Caco-2 (cell line): ENCODE measurements at regions not wholly inside any gene's neighbourhood (a gene's known extent, or its start where the extent isn't known, plus 50 kb on each side); places are given as distances from the start of the nearest gene placed in this dataset.
A peak's percentile ranks its signal among the peaks of the same experiment; 100 is the strongest.

Experiments used
- BruUV-seq: library from RNA; stranded (reverse); fragments of 400-500 nt; replicated peaks from 2 replicates; lab custom pipeline; 2021; lab: Mats Ljungman, UMichigan
- CTCF ChIA-PET: fragments of 300-600 bp; sonication (Branson Sonifier 250); formaldehyde crosslinking; loops from one replicate; lab custom pipeline; 2022; ENCODE audit warnings: antibody characterized with exemption; lab: Charles Lee
- POLR2A ChIA-PET: fragments of 300-600 bp; sonication (Branson Sonifier 250); formaldehyde crosslinking; loops from one replicate; lab custom pipeline; 2022; ENCODE audit warnings: antibody characterized with exemption; lab: Charles Lee
- DNase-seq, 2 experiments: peaks; one replicate each; pipeline versions ENCODE4 v3.0.0 to v3.0.0-alpha.2; 2020 to 2022
- H3K27me3 ChIP-seq: replicated peaks from 2 replicates; pipeline ENCODE4 v1.6.0; 2011; ENCODE audit warnings: low read length; ENCODE audit not compliant: control insufficient read depth, insufficient read depth
- H3K36me3 ChIP-seq: 2 replicates; pipeline ENCODE4 v1.5.1; 2011; ENCODE audit warnings: low read length; ENCODE audit not compliant: control insufficient read depth, insufficient read depth
- H3K4me1 ChIP-seq: fragments of 250-450 bp; sonication (Bioruptor Pico); 2 replicates; pipeline ENCODE4 v1.5.1; 2020; ENCODE audit warnings: mild to moderate bottlenecking
- H3K4me3 ChIP-seq: 2 replicates; pipeline ENCODE4 v1.5.1; 2011; ENCODE audit warnings: low read depth, mild to moderate bottlenecking, control low read depth, low read length
- H3K9me3 ChIP-seq: fragments of 250-450 bp; sonication (Bioruptor Pico); 2 replicates; pipeline ENCODE4 v1.5.1; 2020; ENCODE audit warnings: mild to moderate bottlenecking, moderate library complexity
- H3K27ac Mint-ChIP-seq: one replicate; pipeline ENCODE4 v1.8.0; 2022; ENCODE audit warnings: mixed read lengths; ENCODE audit not compliant: unreplicated experiment
- H3K27me3 Mint-ChIP-seq: one replicate; pipeline ENCODE4 v1.8.0; 2022; ENCODE audit warnings: mixed read lengths; ENCODE audit not compliant: insufficient read depth, unreplicated experiment
- H3K36me3 Mint-ChIP-seq: one replicate; pipeline ENCODE4 v1.8.0; 2022; ENCODE audit warnings: mild to moderate bottlenecking, mixed read lengths; ENCODE audit not compliant: insufficient read depth, unreplicated experiment
- H3K4me1 Mint-ChIP-seq: one replicate; pipeline ENCODE4 v1.8.0; 2022; ENCODE audit warnings: low read depth, mixed read lengths; ENCODE audit not compliant: unreplicated experiment
- H3K4me3 Mint-ChIP-seq: one replicate; pipeline ENCODE4 v1.8.0; 2022; ENCODE audit warnings: mild to moderate bottlenecking, moderate library complexity, mixed read lengths; ENCODE audit not compliant: unreplicated experiment
- H3K9me3 Mint-ChIP-seq: one replicate; pipeline ENCODE4 v1.8.0; 2022; ENCODE audit warnings: mixed read lengths; ENCODE audit not compliant: unreplicated experiment
- CTCF ChIP-seq, 2 experiments: fragments of 200-600 bp in 1 of 2; IDR thresholded peaks; 1 replicate in 1 of 2; 2 replicates in 1 of 2; pipeline versions ENCODE4 v1.5.1 to v1.8.0; 2011 to 2022; ENCODE audit warnings: antibody characterized with exemption in 1 of 2, control low read depth in 1 of 2, inconsistent platforms in 1 of 2, low read depth in 1 of 2, low read length in 1 of 2, mild to moderate bottlenecking in 1 of 2, moderate library complexity in 1 of 2; ENCODE audit not compliant: insufficient read depth in 1 of 2, severe bottlenecking in 1 of 2, unreplicated experiment in 1 of 2
- intact Hi-C: fragments of 100-400 bp; cut with micrococcal nuclease; formaldehyde crosslinking; loops from one replicate; pipeline ENCODE4 v1.10.0; 2022; ENCODE audit not compliant: unreplicated experiment

DNA sequence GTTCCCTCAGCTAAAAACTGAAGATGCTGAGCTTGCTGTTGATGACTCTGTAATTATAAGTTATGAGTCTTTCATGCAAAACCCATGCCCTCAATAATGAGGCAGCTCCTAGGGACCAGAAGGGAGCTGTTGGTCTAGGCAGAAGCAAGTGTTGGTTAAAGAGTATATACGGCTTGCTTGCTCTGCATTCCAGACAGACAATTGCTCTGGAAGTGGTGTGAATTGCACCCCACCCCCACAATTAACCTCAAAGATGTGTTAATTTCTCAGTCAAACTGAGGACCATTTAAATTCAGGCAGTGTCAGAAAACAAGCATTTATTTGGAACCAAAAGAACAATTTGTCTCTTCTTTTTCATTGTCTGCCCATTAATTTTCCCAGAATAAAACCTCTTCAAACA, 163.5 kb upstream of the EOMES start:
- CTCF ChIA-PET: interaction anchor here (1.4 kb wide), 1 partner anchor 174 kb away, joined by 3 read pairs; no protein-coding TSS in a partner anchor
- H3K27ac Mint-ChIP-seq: no peak overlapping the region
- H3K36me3 Mint-ChIP-seq: no peaks in the 10 kb centered on the region
- no peaks in the 10 kb centered on the region for H3K4me1 Mint-ChIP-seq
- no peaks in the 10 kb centered on the region for H3K4me1 ChIP-seq
- H3K36me3 ChIP-seq: no peaks in the 10 kb centered on the region
- no peak overlapping the region for H3K4me3 ChIP-seq
- H3K9me3 ChIP-seq: no peaks in the 10 kb centered on the region
- no TSS peak for BruUV-seq
- H3K27me3 ChIP-seq: no peaks in the 10 kb centered on the region
- POLR2A ChIA-PET: no interaction called here
- no peak overlapping the region for H3K4me3 Mint-ChIP-seq
- intact Hi-C loops: no loop called here
- no peaks in the 10 kb centered on the region for H3K9me3 Mint-ChIP-seq
- no peak for TF ChIP-seq CTCF (IDR thresholded peaks at IDR 0.05; ENCODE audit: insufficient read depth in 1 of 2, low read depth in 1 of 2, low read length in 1 of 2, severe bottlenecking in 1 of 2, unreplicated experiment in 1 of 2)
- peaks cover 3% of the 10 kb centered on the region for H3K27me3 Mint-ChIP-seq
- no peak for DNase-seq

DNA sequence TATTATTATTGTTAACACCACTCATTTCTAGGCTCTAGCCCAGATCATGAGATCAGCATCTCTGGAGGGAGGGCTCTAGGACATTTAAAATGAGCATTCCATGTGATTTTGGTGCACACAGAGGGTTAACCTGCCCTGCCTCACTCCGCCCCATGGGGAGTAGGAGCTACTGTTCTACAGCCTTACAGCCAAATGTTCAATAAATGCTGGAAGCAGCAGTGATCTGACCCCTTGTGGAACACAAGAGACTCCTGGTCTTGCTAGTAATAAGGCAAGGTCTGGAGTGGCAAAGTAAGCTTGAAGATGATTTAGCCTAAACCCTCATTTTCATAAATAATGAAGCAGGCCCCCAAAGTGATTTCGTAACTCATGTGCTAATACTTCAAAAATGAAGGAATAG, 166.4 kb upstream of the EOMES start:
- TF ChIP-seq CTCF (IDR thresholded peaks at IDR 0.05; ENCODE audit: insufficient read depth in 1 of 2, low read depth in 1 of 2, low read length in 1 of 2, severe bottlenecking in 1 of 2, unreplicated experiment in 1 of 2): peak in 1 of 2 experiments; percentile 14
- Histone ChIP-seq H3K27me3 (no peaks in the 10 kb centered on the region), H3K4me3 (no peak overlapping the region), H3K9me3 (no peaks in the 10 kb centered on the region), H3K36me3 (no peaks in the 10 kb centered on the region), H3K4me1 (no peaks in the 10 kb centered on the region)
- intact Hi-C loops: loop anchor here (2.0 kb wide), 1 partner anchor 176 kb away; no protein-coding TSS in a partner anchor
- ChIA-PET CTCF (interaction anchor here (0.5 to 1.1 kb wide), 2 partner anchors 166 to 177 kb away, joined by 3 to 9 read pairs; partner anchors contain the start of gene EOMES), POLR2A (no interaction called here)
- Mint-ChIP-seq H3K4me3 (no peak overlapping the region), H3K27me3 (no peaks in the 10 kb centered on the region), H3K36me3 (no peaks in the 10 kb centered on the region), H3K4me1 (no peaks in the 10 kb centered on the region), H3K9me3 (no peaks in the 10 kb centered on the region), H3K27ac (no peak overlapping the region)
- peak in 1 of 2 experiments; percentile 2 for DNase-seq
- no TSS peak for BruUV-seq

DNA sequence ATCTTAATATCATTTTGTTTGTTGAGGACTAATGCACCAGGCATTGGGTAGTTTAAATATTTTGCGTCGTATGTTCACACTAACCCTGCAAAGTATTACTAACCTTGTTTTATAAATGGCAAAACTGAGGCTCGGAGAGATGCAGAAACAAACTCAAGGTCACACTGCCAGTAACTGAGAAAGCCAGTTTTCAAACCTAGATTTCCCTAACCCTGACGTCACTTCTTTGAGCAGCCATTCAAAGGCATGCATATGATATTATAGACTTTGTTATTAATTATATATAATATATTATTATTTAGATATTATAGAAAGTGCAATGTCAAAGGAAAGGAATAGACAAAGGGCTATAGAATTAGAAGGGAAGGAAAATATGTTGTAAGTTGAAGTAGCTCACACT, 167.6 kb upstream of the EOMES start:
- no peak for DNase-seq
- no peaks in the 10 kb centered on the region for H3K9me3 ChIP-seq
- Mint-ChIP-seq H3K27ac (no peak overlapping the region), H3K36me3 (no peaks in the 10 kb centered on the region), H3K4me1 (no peaks in the 10 kb centered on the region), H3K4me3 (no peak overlapping the region), H3K27me3 (no peaks in the 10 kb centered on the region), H3K9me3 (no peaks in the 10 kb centered on the region)
- no peaks in the 10 kb centered on the region for H3K27me3 ChIP-seq
- intact Hi-C loops: loop anchor here (2.0 kb wide), 1 partner anchor 177 kb away; no protein-coding TSS in a partner anchor
- no TSS peak for BruUV-seq
- ChIA-PET POLR2A (no interaction called here), CTCF (no interaction called here)
- no peaks in the 10 kb centered on the region for H3K4me1 ChIP-seq
- no peak overlapping the region for H3K4me3 ChIP-seq
- TF ChIP-seq CTCF (IDR thresholded peaks at IDR 0.05; ENCODE audit: insufficient read depth in 1 of 2, low read depth in 1 of 2, low read length in 1 of 2, severe bottlenecking in 1 of 2, unreplicated experiment in 1 of 2): no peak
- no peaks in the 10 kb centered on the region for H3K36me3 ChIP-seq
